ENCODE measurements at regions not wholly inside any gene's neighbourhood (a gene's known extent, or its start where the extent isn't known, plus 50 kb on each side); places are given as distances from the start of the nearest gene placed in this dataset.

DNA sequence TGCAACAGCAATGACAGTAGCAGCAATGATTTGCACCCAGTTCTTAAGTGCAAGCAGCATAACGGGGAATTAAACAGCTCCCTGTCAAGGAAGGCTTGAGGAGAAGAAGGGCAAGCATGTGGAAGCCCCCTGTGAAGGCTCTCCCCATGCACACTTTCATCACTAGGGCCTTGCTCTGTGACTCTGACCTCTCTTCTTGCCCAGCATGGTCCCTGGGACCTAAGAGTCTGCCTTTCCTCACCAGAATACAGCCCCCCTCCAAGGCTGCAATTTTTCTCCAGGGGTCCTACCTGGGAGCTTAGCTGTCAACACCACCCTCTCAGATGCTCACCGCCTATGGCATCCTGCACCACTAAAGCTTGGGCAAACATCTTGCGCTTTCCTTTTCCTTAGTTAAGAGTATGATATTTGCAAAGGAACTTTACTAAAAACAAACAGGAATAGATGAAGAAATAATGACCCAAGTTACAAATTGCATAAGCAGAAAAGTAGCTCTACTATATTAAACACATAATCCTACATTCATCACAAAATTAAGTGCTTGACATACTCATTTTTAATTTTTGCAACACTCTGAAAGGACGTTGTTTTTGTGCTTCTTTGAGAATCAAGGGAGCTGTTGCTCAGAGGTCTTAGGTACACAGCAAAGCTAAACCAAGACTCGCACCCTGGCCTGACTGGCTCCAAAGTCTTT lies 187.6 kb downstream of the ADAMTS15 start:
- no peaks in the 10 kb centered on the region for H3K27me3 ChIP-seq (ENCODE audit: control insufficient read depth in 3 of 3, insufficient read depth in 3 of 3, low read length in 3 of 3)
- no peaks in the 10 kb centered on the region for H3K36me3 ChIP-seq (ENCODE audit: control insufficient read depth in 3 of 3, insufficient read depth in 3 of 3, low read length in 3 of 3)
- no peak overlapping the region for H3K27ac ChIP-seq (ENCODE audit: low read depth, low read length)
- H3K9ac ChIP-seq (ENCODE audit: low read depth in 1 of 3, low read length in 3 of 3): no peak overlapping the region
- no peak overlapping the region for H3K4me3 ChIP-seq (ENCODE audit: low read length in 3 of 3)
- H3K9me3 ChIP-seq (ENCODE audit: control insufficient read depth in 3 of 3, low read length in 3 of 3): no peaks in the 10 kb centered on the region
- H3K4me1 ChIP-seq (ENCODE audit: control insufficient read depth in 3 of 3, insufficient read depth in 3 of 3, low read length in 3 of 3): peaks cover 5 to 25% (median 17%) of the 10 kb centered on the region in 3 donors

DNA sequence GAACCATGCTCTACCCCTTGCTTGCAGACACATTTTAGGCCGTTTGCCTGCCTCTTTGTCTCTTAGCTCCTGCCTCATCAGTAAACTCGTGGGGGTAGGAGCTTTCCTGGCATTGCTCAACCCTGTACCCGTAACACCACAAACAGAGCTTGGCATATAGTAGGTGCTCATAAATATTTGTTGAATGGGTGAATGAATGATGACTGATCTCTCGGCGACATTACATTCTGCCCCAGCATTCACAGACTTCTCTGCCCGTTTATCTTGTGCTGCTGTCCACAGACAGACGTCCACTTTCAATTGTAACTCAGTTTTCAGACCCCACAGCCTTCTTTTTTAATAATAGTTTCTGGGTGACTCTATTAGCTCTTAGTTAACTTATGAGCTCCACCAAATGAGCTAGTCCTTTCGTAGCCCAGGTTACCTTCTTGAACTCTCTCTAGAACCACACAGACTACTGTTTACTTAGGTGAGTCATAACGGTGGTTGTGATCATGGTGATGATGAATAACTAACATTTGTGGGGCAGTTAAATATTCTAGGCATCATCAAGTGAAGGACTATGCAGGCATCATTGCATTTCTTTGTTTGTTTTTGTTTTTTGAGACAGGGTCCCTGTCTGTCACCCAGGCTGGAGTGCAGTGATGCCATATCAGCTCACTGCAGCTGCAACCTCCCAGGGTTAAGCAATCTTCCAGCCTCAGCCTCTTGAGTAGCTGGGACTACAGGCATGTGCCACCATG lies 188.4 kb downstream of the ADAMTS15 start:
- Histone ChIP-seq H3K4me3 (ENCODE audit: low read length in 3 of 3) (no peak overlapping the region), H3K27me3 (ENCODE audit: control insufficient read depth in 3 of 3, insufficient read depth in 3 of 3, low read length in 3 of 3) (no peaks in the 10 kb centered on the region), H3K9ac (ENCODE audit: low read depth in 1 of 3, low read length in 3 of 3) (no peak overlapping the region), H3K27ac (ENCODE audit: low read depth, low read length) (no peak overlapping the region), H3K36me3 (ENCODE audit: control insufficient read depth in 3 of 3, insufficient read depth in 3 of 3, low read length in 3 of 3) (no peaks in the 10 kb centered on the region), H3K9me3 (ENCODE audit: control insufficient read depth in 3 of 3, low read length in 3 of 3) (no peaks in the 10 kb centered on the region), H3K4me1 (ENCODE audit: control insufficient read depth in 3 of 3, insufficient read depth in 3 of 3, low read length in 3 of 3) (peaks cover 5 to 25% (median 17%) of the 10 kb centered on the region in 3 donors)

DNA sequence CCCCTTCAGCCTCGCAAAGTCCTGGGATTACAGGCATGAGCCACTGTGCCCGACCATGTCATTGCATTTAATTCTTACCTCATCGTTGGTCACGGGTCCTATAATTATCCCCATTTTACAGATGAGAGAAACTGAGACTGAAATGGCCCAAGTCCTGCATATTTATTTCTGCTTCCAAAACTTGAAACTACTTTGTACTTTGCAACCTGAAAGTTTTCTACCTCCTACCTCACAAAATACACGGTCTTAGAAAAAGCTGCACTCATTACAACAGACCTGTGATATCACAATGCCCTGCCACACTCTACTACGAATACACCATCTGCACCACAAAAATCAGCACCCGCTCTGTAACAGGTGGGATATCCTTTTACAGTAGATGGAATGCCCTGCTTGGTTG lies 189.1 kb downstream of the ADAMTS15 start:
- Histone ChIP-seq H3K27ac (ENCODE audit: low read depth, low read length) (no peak overlapping the region), H3K27me3 (ENCODE audit: control insufficient read depth in 3 of 3, insufficient read depth in 3 of 3, low read length in 3 of 3) (no peaks in the 10 kb centered on the region), H3K4me3 (ENCODE audit: low read length in 3 of 3) (no peak overlapping the region), H3K9me3 (ENCODE audit: control insufficient read depth in 3 of 3, low read length in 3 of 3) (no peaks in the 10 kb centered on the region), H3K9ac (ENCODE audit: low read depth in 1 of 3, low read length in 3 of 3) (no peak overlapping the region), H3K4me1 (ENCODE audit: control insufficient read depth in 3 of 3, insufficient read depth in 3 of 3, low read length in 3 of 3) (peaks cover 5 to 25% (median 17%) of the 10 kb centered on the region in 3 donors), H3K36me3 (ENCODE audit: control insufficient read depth in 3 of 3, insufficient read depth in 3 of 3, low read length in 3 of 3) (no peaks in the 10 kb centered on the region)

DNA sequence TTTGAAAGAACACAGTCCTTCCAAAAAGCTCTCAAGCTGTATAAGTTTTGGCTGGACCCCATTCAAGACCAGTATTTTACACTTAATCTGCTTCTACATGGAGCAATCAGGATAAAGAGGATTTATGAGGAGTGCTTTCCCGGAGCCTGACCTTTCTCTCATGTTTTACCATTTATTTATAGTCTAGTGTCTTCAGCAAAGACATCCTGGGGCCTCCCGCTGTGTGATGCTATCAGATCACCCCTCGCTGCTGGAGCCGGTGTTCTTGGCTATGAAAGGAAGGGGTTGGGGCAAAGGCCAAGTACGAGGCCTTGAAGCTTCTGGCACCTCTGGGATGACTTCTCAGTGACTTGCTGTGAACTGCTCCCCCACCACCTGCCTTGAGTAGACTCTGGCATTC lies 189.6 kb downstream of the ADAMTS15 start:
- H3K9ac ChIP-seq (ENCODE audit: low read depth in 1 of 3, low read length in 3 of 3): no peak overlapping the region
- no peaks in the 10 kb centered on the region for H3K9me3 ChIP-seq (ENCODE audit: control insufficient read depth in 3 of 3, low read length in 3 of 3)
- H3K4me3 ChIP-seq (ENCODE audit: low read length in 3 of 3): no peak overlapping the region
- no peaks in the 10 kb centered on the region for H3K27me3 ChIP-seq (ENCODE audit: control insufficient read depth in 3 of 3, insufficient read depth in 3 of 3, low read length in 3 of 3)
- peaks cover 5 to 25% (median 17%) of the 10 kb centered on the region in 3 donors for H3K4me1 ChIP-seq (ENCODE audit: control insufficient read depth in 3 of 3, insufficient read depth in 3 of 3, low read length in 3 of 3)
- H3K27ac ChIP-seq (ENCODE audit: low read depth, low read length): no peak overlapping the region
- no peaks in the 10 kb centered on the region for H3K36me3 ChIP-seq (ENCODE audit: control insufficient read depth in 3 of 3, insufficient read depth in 3 of 3, low read length in 3 of 3)

DNA sequence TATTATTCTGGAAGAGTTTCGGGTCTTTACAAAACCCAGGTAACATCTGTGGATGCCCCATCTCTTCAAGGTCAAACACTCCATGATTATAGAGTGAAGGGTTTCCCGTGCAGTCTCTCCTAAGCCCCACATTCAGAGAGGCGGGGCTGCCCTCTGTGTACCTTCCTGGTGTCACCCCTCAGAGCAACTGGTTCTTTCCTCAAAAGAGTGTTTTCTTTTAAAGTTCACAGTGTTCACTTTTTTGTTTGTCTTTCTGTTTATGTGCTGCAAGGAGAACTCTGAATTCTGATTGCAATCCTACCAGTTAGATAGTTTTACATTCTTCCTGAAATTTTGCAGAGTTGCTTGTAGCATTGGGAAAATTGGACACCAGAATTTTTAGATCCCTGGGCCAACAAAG lies 190.2 kb downstream of the ADAMTS15 start:
- Histone ChIP-seq H3K36me3 (ENCODE audit: control insufficient read depth in 3 of 3, insufficient read depth in 3 of 3, low read length in 3 of 3) (no peaks in the 10 kb centered on the region), H3K4me1 (ENCODE audit: control insufficient read depth in 3 of 3, insufficient read depth in 3 of 3, low read length in 3 of 3) (peaks cover 5 to 25% (median 17%) of the 10 kb centered on the region in 3 donors), H3K9me3 (ENCODE audit: control insufficient read depth in 3 of 3, low read length in 3 of 3) (no peaks in the 10 kb centered on the region), H3K27ac (ENCODE audit: low read depth, low read length) (no peak overlapping the region), H3K4me3 (ENCODE audit: low read length in 3 of 3) (no peak overlapping the region), H3K27me3 (ENCODE audit: control insufficient read depth in 3 of 3, insufficient read depth in 3 of 3, low read length in 3 of 3) (no peaks in the 10 kb centered on the region), H3K9ac (ENCODE audit: low read depth in 1 of 3, low read length in 3 of 3) (no peak overlapping the region)

DNA sequence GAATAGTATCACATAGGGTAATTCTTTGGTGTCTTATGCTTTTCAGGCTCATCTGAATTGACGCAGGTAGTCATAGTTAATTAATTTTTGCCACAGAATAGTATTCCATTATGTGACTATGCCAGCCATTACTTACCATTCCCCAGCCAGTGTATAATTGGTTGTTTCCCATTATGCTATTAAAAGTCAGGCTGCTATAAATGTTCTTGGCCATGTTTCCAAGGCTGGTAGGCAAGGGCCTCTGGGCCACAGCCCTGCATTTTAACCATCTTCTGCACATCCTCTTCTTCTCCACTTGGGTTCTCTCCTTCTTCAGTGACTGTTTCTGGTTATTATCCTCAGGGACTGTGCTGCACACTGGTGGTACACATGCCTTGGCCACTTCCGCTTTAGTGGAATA lies 190.9 kb downstream of the ADAMTS15 start:
- no peak overlapping the region for H3K27ac ChIP-seq (ENCODE audit: low read depth, low read length)
- no peaks in the 10 kb centered on the region for H3K9me3 ChIP-seq (ENCODE audit: control insufficient read depth in 3 of 3, low read length in 3 of 3)
- H3K9ac ChIP-seq (ENCODE audit: low read depth in 1 of 3, low read length in 3 of 3): no peak overlapping the region
- no peaks in the 10 kb centered on the region for H3K36me3 ChIP-seq (ENCODE audit: control insufficient read depth in 3 of 3, insufficient read depth in 3 of 3, low read length in 3 of 3)
- peaks cover 5 to 24% (median 19%) of the 10 kb centered on the region in 3 donors for H3K4me1 ChIP-seq (ENCODE audit: control insufficient read depth in 3 of 3, insufficient read depth in 3 of 3, low read length in 3 of 3)
- H3K27me3 ChIP-seq (ENCODE audit: control insufficient read depth in 3 of 3, insufficient read depth in 3 of 3, low read length in 3 of 3): no peaks in the 10 kb centered on the region
- H3K4me3 ChIP-seq (ENCODE audit: low read length in 3 of 3): no peak overlapping the region

DNA sequence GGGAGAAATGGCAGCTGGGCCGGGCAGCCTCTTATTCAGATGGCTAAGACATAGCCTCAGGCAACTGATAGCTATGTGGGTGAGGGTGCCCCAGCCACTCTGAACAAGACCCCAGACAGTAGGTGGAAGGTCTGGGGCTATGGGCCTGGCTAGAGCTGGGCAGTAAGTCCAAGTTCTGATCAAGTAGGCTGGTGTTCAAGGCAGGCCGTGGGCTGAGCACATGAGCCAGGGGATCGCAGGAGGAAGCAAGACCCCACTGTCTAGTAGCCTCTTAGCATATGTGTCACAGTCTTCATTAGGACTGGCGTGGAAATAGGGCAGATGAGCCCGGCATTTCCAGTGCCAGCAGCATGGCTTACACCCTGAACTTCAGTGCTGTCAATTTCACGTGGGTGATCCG lies 192.1 kb downstream of the ADAMTS15 start:
- no peaks in the 10 kb centered on the region for H3K9me3 ChIP-seq (ENCODE audit: control insufficient read depth in 3 of 3, low read length in 3 of 3)
- no peaks in the 10 kb centered on the region for H3K36me3 ChIP-seq (ENCODE audit: control insufficient read depth in 3 of 3, insufficient read depth in 3 of 3, low read length in 3 of 3)
- H3K27ac ChIP-seq (ENCODE audit: low read depth, low read length): no peak overlapping the region
- peaks cover 0 to 14% (median 14%) of the 10 kb centered on the region in 3 donors for H3K4me1 ChIP-seq (ENCODE audit: control insufficient read depth in 3 of 3, insufficient read depth in 3 of 3, low read length in 3 of 3)
- no peak overlapping the region for H3K4me3 ChIP-seq (ENCODE audit: low read length in 3 of 3)
- no peak overlapping the region for H3K9ac ChIP-seq (ENCODE audit: low read depth in 1 of 3, low read length in 3 of 3)
- H3K27me3 ChIP-seq (ENCODE audit: control insufficient read depth in 3 of 3, insufficient read depth in 3 of 3, low read length in 3 of 3): no peaks in the 10 kb centered on the region

DNA sequence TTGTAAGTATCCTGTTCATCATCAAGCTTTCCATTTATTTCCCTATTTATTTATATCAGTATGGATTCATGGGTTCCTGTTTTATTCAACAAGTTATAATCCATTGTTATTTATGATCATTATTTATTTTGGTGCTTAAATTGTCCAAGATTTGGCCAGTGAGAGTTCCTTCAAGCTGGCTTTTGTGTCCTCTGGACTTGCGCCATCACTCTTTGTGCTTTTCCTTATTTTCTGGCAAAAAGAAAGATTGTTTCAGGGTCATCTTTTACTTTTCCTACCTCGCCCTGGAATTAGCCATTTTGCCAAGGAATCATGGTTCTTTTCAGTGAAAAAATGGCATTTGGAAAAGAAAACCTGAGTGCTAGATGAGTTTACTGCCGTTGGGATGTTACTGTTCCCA lies 193.4 kb downstream of the ADAMTS15 start:
- Histone ChIP-seq H3K36me3 (ENCODE audit: control insufficient read depth in 3 of 3, insufficient read depth in 3 of 3, low read length in 3 of 3) (no peaks in the 10 kb centered on the region), H3K9me3 (ENCODE audit: control insufficient read depth in 3 of 3, low read length in 3 of 3) (no peaks in the 10 kb centered on the region), H3K4me1 (ENCODE audit: control insufficient read depth in 3 of 3, insufficient read depth in 3 of 3, low read length in 3 of 3) (peaks cover 5 to 14% (median 14%) of the 10 kb centered on the region in 3 donors), H3K27ac (ENCODE audit: low read depth, low read length) (no peak overlapping the region), H3K27me3 (ENCODE audit: control insufficient read depth in 3 of 3, insufficient read depth in 3 of 3, low read length in 3 of 3) (no peaks in the 10 kb centered on the region), H3K9ac (ENCODE audit: low read depth in 1 of 3, low read length in 3 of 3) (no peak overlapping the region), H3K4me3 (ENCODE audit: low read length in 3 of 3) (no peak overlapping the region)

DNA sequence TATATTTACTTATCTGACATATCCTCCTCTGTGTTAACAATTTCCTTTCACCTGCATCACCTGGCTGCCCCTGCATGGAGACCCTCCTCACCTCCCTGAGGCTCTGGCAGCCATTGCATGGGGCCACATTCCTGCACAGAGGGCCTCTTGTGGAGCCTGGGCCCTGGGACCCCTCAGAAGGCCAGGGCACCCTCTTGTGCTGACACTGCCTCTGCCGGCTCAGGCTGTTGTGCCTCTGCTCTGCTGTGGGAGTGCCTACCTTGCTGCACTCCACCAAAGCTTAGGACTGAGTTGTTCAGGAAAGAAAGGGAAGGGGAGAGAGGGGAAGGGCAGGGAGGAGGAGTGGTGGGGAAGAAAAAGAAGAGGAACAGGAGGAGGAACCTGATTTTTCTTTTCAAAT lies 194.5 kb downstream of the ADAMTS15 start:
- Histone ChIP-seq H3K9me3 (ENCODE audit: control insufficient read depth in 3 of 3, low read length in 3 of 3) (no peaks in the 10 kb centered on the region), H3K27ac (ENCODE audit: low read depth, low read length) (no peak overlapping the region), H3K36me3 (ENCODE audit: control insufficient read depth in 3 of 3, insufficient read depth in 3 of 3, low read length in 3 of 3) (no peaks in the 10 kb centered on the region), H3K4me3 (ENCODE audit: low read length in 3 of 3) (no peak overlapping the region), H3K4me1 (ENCODE audit: control insufficient read depth in 3 of 3, insufficient read depth in 3 of 3, low read length in 3 of 3) (peaks cover 11 to 16% (median 13%) of the 10 kb centered on the region in 3 donors), H3K9ac (ENCODE audit: low read depth in 1 of 3, low read length in 3 of 3) (no peak overlapping the region), H3K27me3 (ENCODE audit: control insufficient read depth in 3 of 3, insufficient read depth in 3 of 3, low read length in 3 of 3) (no peaks in the 10 kb centered on the region)

DNA sequence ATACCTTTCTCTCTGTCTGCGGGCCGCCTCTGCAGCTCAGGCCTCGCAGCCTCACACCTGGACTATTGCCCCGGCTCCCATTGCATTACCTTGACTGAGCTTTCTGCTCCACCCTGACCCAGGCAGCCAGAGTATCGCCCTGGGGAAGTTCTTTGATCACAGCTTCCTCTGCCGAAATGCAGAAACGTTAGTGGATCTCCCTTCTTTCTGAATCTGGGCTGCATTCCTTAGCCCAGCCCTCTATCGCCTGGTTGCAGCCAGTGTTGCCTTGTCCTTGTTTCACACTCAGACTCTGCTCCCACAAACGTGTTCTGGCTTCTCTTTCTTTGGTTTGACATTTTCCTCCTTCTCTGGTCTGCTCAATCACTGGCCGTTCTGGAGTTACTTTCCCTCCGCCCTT lies 195.7 kb downstream of the ADAMTS15 start:
- no peaks in the 10 kb centered on the region for H3K9me3 ChIP-seq (ENCODE audit: control insufficient read depth in 3 of 3, low read length in 3 of 3)

More for the DNA sequence above, 195.7 kb downstream of the ADAMTS15 start:
- H3K27ac ChIP-seq (ENCODE audit: low read depth, low read length): no peak overlapping the region
- H3K36me3 ChIP-seq (ENCODE audit: control insufficient read depth in 3 of 3, insufficient read depth in 3 of 3, low read length in 3 of 3): no peaks in the 10 kb centered on the region
- no peak overlapping the region for H3K9ac ChIP-seq (ENCODE audit: low read depth in 1 of 3, low read length in 3 of 3)
- no peaks in the 10 kb centered on the region for H3K27me3 ChIP-seq (ENCODE audit: control insufficient read depth in 3 of 3, insufficient read depth in 3 of 3, low read length in 3 of 3)
- H3K4me3 ChIP-seq (ENCODE audit: low read length in 3 of 3): no peak overlapping the region
- H3K4me1 ChIP-seq (ENCODE audit: control insufficient read depth in 3 of 3, insufficient read depth in 3 of 3, low read length in 3 of 3): peaks cover 6 to 25% (median 17%) of the 10 kb centered on the region in 3 donors

Measured in skeletal muscle tissue (tissue), 3 donors.